Chondrocyte (in vitro differentiated cells): ENCODE measurements at regions not wholly inside any gene's neighbourhood (a gene's known extent, or its start where the extent isn't known, plus 50 kb on each side); places are given as distances from the start of the nearest gene placed in this dataset.

ENCODE experiments used
- DNase-seq: peaks from one replicate; pipeline ENCODE4 v3.0.0; 2021; ENCODE audit warnings: mixed read lengths, low spot score
- H3K27ac Mint-ChIP-seq: one replicate; pipeline ENCODE4 v1.8.0; 2021; ENCODE audit warnings: mild to moderate bottlenecking, moderate library complexity, mixed read lengths; ENCODE audit not compliant: unreplicated experiment
- H3K27me3 Mint-ChIP-seq: 2 replicates; pipeline ENCODE4 v1.8.0; 2021; ENCODE audit warnings: low read depth, mixed read lengths
- H3K36me3 Mint-ChIP-seq: 2 replicates; pipeline ENCODE4 v1.8.0; 2021; ENCODE audit warnings: low read depth, mixed read lengths
- H3K4me1 Mint-ChIP-seq: 2 replicates; pipeline ENCODE4 v1.8.0; 2021; ENCODE audit warnings: low read depth, mild to moderate bottlenecking, mixed read lengths
- H3K4me3 Mint-ChIP-seq: one replicate; pipeline ENCODE4 v1.8.0; 2021; ENCODE audit warnings: mild to moderate bottlenecking, moderate library complexity, mixed read lengths; ENCODE audit not compliant: unreplicated experiment
- H3K9me3 Mint-ChIP-seq: 2 replicates; pipeline ENCODE4 v1.8.0; 2021; ENCODE audit warnings: low read depth, mixed read lengths
- CTCF ChIP-seq: fragments of 200-600 bp; sonication (generic); IDR thresholded peaks from 2 replicates; pipeline ENCODE4 v1.5.0; 2021; ENCODE audit warnings: antibody characterized with exemption, mild to moderate bottlenecking, moderate library complexity

GRCh38 chr1:4495809-4496208, 158.6 kb upstream of the AJAP1 start:
- H3K27ac Mint-ChIP-seq, result no peak overlapping the region
- H3K4me3 Mint-ChIP-seq, result no peak overlapping the region
- peak; percentile 33 for DNase-seq
- TF ChIP-seq CTCF, result no peak
- no peaks in the 10 kb centered on the region for H3K4me1 Mint-ChIP-seq
- H3K36me3 Mint-ChIP-seq, result peaks cover 2% of the 10 kb centered on the region
- H3K9me3 Mint-ChIP-seq, result peaks cover 19% of the 10 kb centered on the region
- H3K27me3 Mint-ChIP-seq, result no peaks in the 10 kb centered on the region

- peaks cover 35% of the 10 kb centered on the region for H3K9me3 Mint-ChIP-seq
- H3K4me3 Mint-ChIP-seq, result no peak overlapping the region
- no peaks in the 10 kb centered on the region for H3K4me1 Mint-ChIP-seq
- no peaks in the 10 kb centered on the region for H3K36me3 Mint-ChIP-seq
- DNase-seq, result no peak
- TF ChIP-seq CTCF, result no peak
- no peak overlapping the region for H3K27ac Mint-ChIP-seq
- no peaks in the 10 kb centered on the region for H3K27me3 Mint-ChIP-seq
These were observed 154.0 kb upstream of the AJAP1 start for GRCh38 chr1:4500441-4500840.

DNA sequence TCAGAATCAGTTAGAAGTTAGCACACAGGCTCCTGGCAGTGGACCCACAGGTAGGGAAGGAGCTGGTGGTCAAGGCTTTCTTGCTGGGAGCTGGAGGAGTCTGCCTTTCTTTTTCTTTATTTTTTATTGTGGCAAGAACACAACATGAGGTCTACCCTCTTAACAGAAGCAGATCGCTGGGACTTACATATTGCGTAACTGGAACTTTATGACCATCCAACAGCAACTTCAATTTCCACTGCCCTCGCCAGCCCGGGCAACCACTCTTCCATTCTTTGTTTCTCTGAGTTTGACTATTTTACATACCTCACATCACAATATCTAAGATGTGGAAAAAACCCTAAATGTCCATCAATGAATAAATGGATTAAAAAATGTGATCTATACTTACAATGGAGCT, 147.8 kb upstream of the AJAP1 start:
- no peak for DNase-seq
- H3K27me3 Mint-ChIP-seq, result peaks cover 2% of the 10 kb centered on the region
- TF ChIP-seq CTCF, result no peak
- peaks cover 27% of the 10 kb centered on the region for H3K9me3 Mint-ChIP-seq
- no peaks in the 10 kb centered on the region for H3K4me1 Mint-ChIP-seq
- no peak overlapping the region for H3K4me3 Mint-ChIP-seq
- H3K36me3 Mint-ChIP-seq, result no peaks in the 10 kb centered on the region
- no peak overlapping the region for H3K27ac Mint-ChIP-seq

DNA sequence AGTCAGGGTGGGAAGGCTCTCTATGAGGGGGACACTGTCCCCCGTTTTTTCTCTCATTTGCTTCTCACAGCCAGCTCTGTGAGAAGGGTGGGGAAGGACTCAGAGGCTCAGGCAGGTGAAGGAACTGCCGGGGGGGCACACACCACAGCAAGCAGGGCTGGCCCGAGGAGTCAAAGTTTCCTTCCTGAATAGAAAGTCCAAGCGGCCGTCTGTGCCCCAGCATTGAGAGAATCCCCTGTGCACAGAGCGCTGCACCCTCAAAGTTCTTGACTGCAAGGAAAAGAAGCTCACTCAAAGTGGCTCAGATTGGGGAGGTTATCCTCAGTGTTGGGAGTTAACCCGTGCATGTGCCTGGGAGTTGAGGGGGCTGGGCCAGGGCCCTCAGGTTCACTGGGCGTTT, 145.2 kb upstream of the AJAP1 start:
- DNase-seq, result no peak
- Mint-ChIP-seq H3K4me1 (no peaks in the 10 kb centered on the region), H3K4me3 (no peak overlapping the region), H3K36me3 (no peaks in the 10 kb centered on the region), H3K9me3 (peaks cover 10% of the 10 kb centered on the region), H3K27me3 (peaks cover 2% of the 10 kb centered on the region), H3K27ac (no peak overlapping the region)
- no peak for TF ChIP-seq CTCF

DNA sequence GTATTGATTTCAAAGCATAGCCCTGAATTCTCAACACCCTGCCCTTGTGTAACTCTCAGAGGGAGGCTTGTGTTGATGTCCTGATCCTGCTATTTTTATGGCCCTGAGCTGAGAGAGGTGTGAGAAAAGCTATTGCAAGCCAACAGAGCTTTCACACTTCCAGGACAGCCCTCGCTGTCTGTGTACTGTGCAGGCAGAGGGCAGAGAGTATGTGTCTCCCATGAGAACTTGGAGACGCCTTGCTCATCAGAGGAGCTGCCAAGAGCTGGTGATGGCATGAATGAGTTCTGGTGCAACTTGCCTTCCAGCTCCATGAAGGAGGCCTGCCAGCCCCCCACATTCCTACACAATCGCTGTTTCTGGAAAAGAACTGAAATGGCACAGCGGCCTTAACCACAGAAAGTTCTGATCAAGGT, 144.1 kb upstream of the AJAP1 start:
- DNase-seq, result no peak
- no peak overlapping the region for H3K4me3 Mint-ChIP-seq
- TF ChIP-seq CTCF, result no peak
- H3K27ac Mint-ChIP-seq, result no peak overlapping the region
- H3K9me3 Mint-ChIP-seq, result peaks cover 13% of the 10 kb centered on the region
- peaks cover 2% of the 10 kb centered on the region for H3K27me3 Mint-ChIP-seq
- no peaks in the 10 kb centered on the region for H3K4me1 Mint-ChIP-seq
- no peaks in the 10 kb centered on the region for H3K36me3 Mint-ChIP-seq
